GM19467 (cell line): ENCODE measurements at regions not wholly inside any gene's neighbourhood (a gene's known extent, or its start where the extent isn't known, plus 50 kb on each side); places are given as distances from the start of the nearest gene placed in this dataset.

Experiments
- ATAC-seq: cut with Tn5 transposase; IDR thresholded peaks from one replicate; pipeline ENCODE4 v1.9.1; 2021; ENCODE audit warnings: mild to moderate bottlenecking, moderate library complexity; ENCODE audit not compliant: unreplicated experiment

GRCh38 chr6:139828751-139829519 lies 454.5 kb upstream of the CITED2 start:
- ATAC-seq: no peak

GRCh38 chr6:139825935-139826374 lies 451.5 kb upstream of the CITED2 start:
- ATAC-seq: no peak

GRCh38 chr6:139824864-139825263 lies 450.4 kb upstream of the CITED2 start:
- ATAC-seq: no peak

GRCh38 chr6:139823808-139824126 lies 449.3 kb upstream of the CITED2 start:
- ATAC-seq: no peak

GRCh38 chr6:139823099-139823807 lies 448.8 kb upstream of the CITED2 start:
- no peak for ATAC-seq

- ATAC-seq: no peak
Observed at GRCh38 chr6:139821676-139822223, 447.3 kb upstream of the CITED2 start.

GRCh38 chr6:139820210-139820609 lies 445.8 kb upstream of the CITED2 start:
- ATAC-seq: no peak

GRCh38 chr6:139819776-139820175 lies 445.3 kb upstream of the CITED2 start:
- ATAC-seq: no peak

- ATAC-seq: no peak
Observed at GRCh38 chr6:139812939-139813338, 438.5 kb upstream of the CITED2 start.

- ATAC-seq: no peak
Observed at GRCh38 chr6:139801571-139802321, 427.3 kb upstream of the CITED2 start.

- ATAC-seq: peak; percentile 80
Observed at GRCh38 chr6:139800837-139801236, 426.4 kb upstream of the CITED2 start.

- ATAC-seq: no peak
Observed at GRCh38 chr6:139790527-139790926, 416.1 kb upstream of the CITED2 start.

- no peak for ATAC-seq
Observed at GRCh38 chr6:139784222-139784769, 409.8 kb upstream of the CITED2 start.

- no peak for ATAC-seq
Observed at GRCh38 chr6:139779988-139780774, 405.7 kb upstream of the CITED2 start.

GRCh38 chr6:139778688-139779087 lies 404.2 kb upstream of the CITED2 start:
- no peak for ATAC-seq

- no peak for ATAC-seq
Observed at GRCh38 chr6:139778106-139778505, 403.7 kb upstream of the CITED2 start.

GRCh38 chr6:139777202-139777970 lies 402.9 kb upstream of the CITED2 start:
- ATAC-seq: no peak

GRCh38 chr6:139776041-139776440 lies 401.6 kb upstream of the CITED2 start:
- no peak for ATAC-seq

GRCh38 chr6:139768196-139768595 lies 393.7 kb upstream of the CITED2 start:
- no peak for ATAC-seq

GRCh38 chr6:139766796-139767195 lies 392.3 kb upstream of the CITED2 start:
- ATAC-seq: no peak
